Neural progenitor cell (in vitro differentiated cells): ENCODE measurements at regions not wholly inside any gene's neighbourhood (a gene's known extent, or its start where the extent isn't known, plus 50 kb on each side); places are given as distances from the start of the nearest gene placed in this dataset.

ENCODE experiments used
- DNase-seq: peaks from one replicate; pipeline ENCODE4 v3.0.0-alpha.2; 2016; ENCODE audit warnings: low spot score
- H2AFZ ChIP-seq: fragments of 200-600 bp; sonication (generic); replicated peaks from 2 replicates; pipeline ENCODE4 v1.6.1; 2016; ENCODE audit warnings: antibody characterized with exemption
- H3F3A ChIP-seq: fragments of 200-600 bp; sonication (generic); 2 replicates; pipeline ENCODE4 v1.6.1; 2016; ENCODE audit warnings: antibody characterized with exemption, low read depth
- H3K27ac ChIP-seq: fragments of 200-600 bp; sonication (generic); 2 replicates; pipeline ENCODE4 v1.5.1; 2016; ENCODE audit warnings: mild to moderate bottlenecking
- H3K27me3 ChIP-seq: fragments of 200-600 bp; sonication (generic); 2 replicates; pipeline ENCODE4 v1.6.1; 2016; ENCODE audit warnings: mild to moderate bottlenecking, moderate library complexity
- H3K36me3 ChIP-seq: fragments of 200-600 bp; sonication (generic); 2 replicates; pipeline ENCODE4 v1.5.1; 2016
- H3K4me1 ChIP-seq: fragments of 200-600 bp; sonication (generic); 2 replicates; pipeline ENCODE4 v1.6.1; 2016; ENCODE audit warnings: mixed run types
- H3K4me2 ChIP-seq: fragments of 200-600 bp; sonication (generic); 2 replicates; pipeline ENCODE4 v1.6.1; 2016
- H3K4me3 ChIP-seq: fragments of 200-600 bp; sonication (generic); 2 replicates; pipeline ENCODE4 v1.5.1; 2016
- H3K79me2 ChIP-seq: fragments of 200-600 bp; sonication (generic); 2 replicates; pipeline ENCODE4 v1.6.1; 2016; ENCODE audit warnings: low read depth
- H3K9ac ChIP-seq: fragments of 200-600 bp; sonication (generic); 2 replicates; pipeline ENCODE4 v1.6.1; 2016
- H3K9me3 ChIP-seq: fragments of 200-600 bp; sonication (generic); 2 replicates; pipeline ENCODE4 v1.5.1; 2016; ENCODE audit warnings: low read depth
- H4K20me1 ChIP-seq: fragments of 200-600 bp; sonication (generic); 2 replicates; pipeline ENCODE4 v1.6.1; 2016; ENCODE audit warnings: low read depth
- H3K27ac Mint-ChIP-seq: 3 replicates; pipeline ENCODE4 v1.8.0; 2021; ENCODE audit warnings: mixed read lengths
- H3K27me3 Mint-ChIP-seq: 2 replicates; pipeline ENCODE4 v1.8.0; 2022; ENCODE audit warnings: low read depth, mild to moderate bottlenecking, inconsistent platforms, moderate library complexity, mixed read lengths; ENCODE audit not compliant: insufficient read depth
- H3K36me3 Mint-ChIP-seq: 3 replicates; pipeline ENCODE4 v1.8.0; 2021; ENCODE audit warnings: mixed read lengths
- H3K4me1 Mint-ChIP-seq: 3 replicates; pipeline ENCODE4 v1.8.0; 2021; ENCODE audit warnings: mixed read lengths
- H3K4me3 Mint-ChIP-seq: 3 replicates; pipeline ENCODE4 v1.8.0; 2021; ENCODE audit warnings: mild to moderate bottlenecking, moderate library complexity, mixed read lengths
- H3K9me3 Mint-ChIP-seq: 3 replicates; pipeline ENCODE4 v1.8.0; 2020; ENCODE audit warnings: mixed read lengths
- CTCF ChIP-seq: fragments of 200-600 bp; sonication (generic); IDR thresholded peaks from 2 replicates; pipeline ENCODE4 v1.5.1; 2017; ENCODE audit warnings: antibody characterized with exemption, mild to moderate bottlenecking
- EZH2 ChIP-seq: fragments of 200-600 bp; sonication (generic); IDR thresholded peaks from 2 replicates; pipeline ENCODE4 v1.6.1; 2017; ENCODE audit warnings: antibody characterized with exemption, mild to moderate bottlenecking, moderate library complexity
- EZH2phosphoT487 ChIP-seq: fragments of 200-600 bp; sonication (generic); IDR thresholded peaks from 2 replicates; pipeline ENCODE4 v1.6.1; 2017; ENCODE audit warnings: antibody characterized with exemption

- no peaks in the 10 kb centered on the region for H3K4me1 ChIP-seq
- H3K4me3 ChIP-seq: no peak overlapping the region
- TF ChIP-seq EZH2: no peak
- TF ChIP-seq EZH2phosphoT487: no peak
- TF ChIP-seq CTCF: no peak
- no peaks in the 10 kb centered on the region for H4K20me1 ChIP-seq
- no peaks in the 10 kb centered on the region for H3K79me2 ChIP-seq
- Mint-ChIP-seq H3K36me3 (no peaks in the 10 kb centered on the region), H3K27ac (no peak overlapping the region), H3K4me3 (no peak overlapping the region), H3K9me3 (peaks cover 2% of the 10 kb centered on the region), H3K4me1 (peaks cover 11% of the 10 kb centered on the region), H3K27me3 (peaks cover 4% of the 10 kb centered on the region)
- no peaks in the 10 kb centered on the region for H3K36me3 ChIP-seq
- H2AFZ ChIP-seq: no peak overlapping the region
- H3K9ac ChIP-seq: no peak overlapping the region
- no peak overlapping the region for H3K4me2 ChIP-seq
- H3F3A ChIP-seq: no peaks in the 10 kb centered on the region
- H3K27ac ChIP-seq: no peak overlapping the region
- no peaks in the 10 kb centered on the region for H3K9me3 ChIP-seq
- no peak for DNase-seq
- H3K27me3 ChIP-seq: no peaks in the 10 kb centered on the region
Measured at GRCh38 chr9:99431103-99431502, 209.0 kb downstream of the SEC61B start.

GRCh38 chr9:99432075-99432474, 210.0 kb downstream of the SEC61B start:
- H3K79me2 ChIP-seq: no peaks in the 10 kb centered on the region
- Mint-ChIP-seq H3K27me3 (no peaks in the 10 kb centered on the region), H3K4me1 (peaks cover 7% of the 10 kb centered on the region), H3K27ac (no peak overlapping the region), H3K36me3 (no peaks in the 10 kb centered on the region), H3K4me3 (no peak overlapping the region), H3K9me3 (peaks cover 2% of the 10 kb centered on the region)
- H3K4me1 ChIP-seq: no peaks in the 10 kb centered on the region
- TF ChIP-seq EZH2: no peak
- TF ChIP-seq CTCF: no peak
- no peak for TF ChIP-seq EZH2phosphoT487
- no peak for DNase-seq
- H3K27ac ChIP-seq: no peak overlapping the region
- no peak overlapping the region for H3K4me2 ChIP-seq
- H3K9me3 ChIP-seq: no peaks in the 10 kb centered on the region
- H4K20me1 ChIP-seq: no peaks in the 10 kb centered on the region
- no peaks in the 10 kb centered on the region for H3K27me3 ChIP-seq
- no peak overlapping the region for H3K4me3 ChIP-seq
- H2AFZ ChIP-seq: no peak overlapping the region
- H3K36me3 ChIP-seq: no peaks in the 10 kb centered on the region
- no peaks in the 10 kb centered on the region for H3F3A ChIP-seq
- no peak overlapping the region for H3K9ac ChIP-seq

GRCh38 chr9:99433095-99433494, 211.0 kb downstream of the SEC61B start:
- peaks cover 7% of the 10 kb centered on the region for H3K4me1 Mint-ChIP-seq
- H3K36me3 Mint-ChIP-seq: no peaks in the 10 kb centered on the region
- Histone ChIP-seq H3K27ac (no peak overlapping the region), H2AFZ (no peak overlapping the region), H3K9ac (no peak overlapping the region), H3K4me2 (no peak overlapping the region), H3K4me3 (no peak overlapping the region), H3K27me3 (no peaks in the 10 kb centered on the region), H3K4me1 (no peaks in the 10 kb centered on the region), H3K36me3 (no peaks in the 10 kb centered on the region), H3K79me2 (no peaks in the 10 kb centered on the region), H3F3A (no peaks in the 10 kb centered on the region), H4K20me1 (no peaks in the 10 kb centered on the region), H3K9me3 (no peaks in the 10 kb centered on the region)
- H3K27me3 Mint-ChIP-seq: no peaks in the 10 kb centered on the region
- peaks cover 2% of the 10 kb centered on the region for H3K9me3 Mint-ChIP-seq
- no peak overlapping the region for H3K4me3 Mint-ChIP-seq
- no peak overlapping the region for H3K27ac Mint-ChIP-seq
- no peak for DNase-seq
- TF ChIP-seq EZH2phosphoT487 (no peak), EZH2 (no peak), CTCF (no peak)
